Non-pigmented ciliary epithelial cell (primary cell): ENCODE measurements at regions not wholly inside any gene's neighbourhood (a gene's known extent, or its start where the extent isn't known, plus 50 kb on each side); places are given as distances from the start of the nearest gene placed in this dataset.
"Not testable (repeated sequence)": the region's sequence is repeated elsewhere in the genome, so short reads cannot be mapped to it uniquely, and the experiment has no call there.

Source experiments
- DNase-seq: peaks from one replicate; pipeline ENCODE4 v3.0.0-alpha.2; 2010; ENCODE audit warnings: low read depth

DNA sequence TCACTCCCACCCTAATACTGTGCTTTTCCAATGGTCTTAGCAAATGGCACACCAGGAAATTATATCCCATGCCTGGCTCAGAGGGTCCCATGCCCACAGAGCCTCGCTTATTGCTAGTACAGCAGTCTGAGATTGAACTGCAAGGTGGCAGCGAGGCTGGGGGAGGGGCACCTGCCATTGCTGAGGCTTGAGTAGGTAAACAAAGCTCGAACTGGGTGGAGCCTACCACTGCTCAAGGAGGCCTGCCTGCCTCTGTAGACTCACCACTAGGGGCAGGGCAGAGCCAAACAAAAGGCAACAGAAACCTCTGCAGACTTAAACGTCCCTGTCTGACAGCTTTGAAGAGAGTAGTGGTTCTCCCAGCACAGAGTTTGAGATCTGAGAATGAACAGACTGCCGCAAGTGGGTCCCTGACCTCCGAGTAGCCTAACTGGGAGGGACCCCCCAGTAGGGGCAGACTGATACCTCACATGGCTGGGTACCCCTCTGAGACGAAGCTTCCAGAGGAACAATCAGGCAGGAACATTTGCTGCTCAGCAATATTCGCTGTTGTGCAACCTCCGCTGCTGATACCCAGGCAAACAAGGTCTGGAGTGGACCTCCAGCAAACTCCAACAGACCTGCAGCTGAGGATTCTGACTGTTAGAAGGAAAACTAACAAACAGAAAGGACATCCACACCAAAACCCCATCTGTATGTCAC is 150.7 kb upstream of the FOXA2 start:
- not testable (repeated sequence) for DNase-seq

GRCh38 chr20:22740829-22741228 is 156.5 kb upstream of the FOXA2 start:
- no peak for DNase-seq

DNA sequence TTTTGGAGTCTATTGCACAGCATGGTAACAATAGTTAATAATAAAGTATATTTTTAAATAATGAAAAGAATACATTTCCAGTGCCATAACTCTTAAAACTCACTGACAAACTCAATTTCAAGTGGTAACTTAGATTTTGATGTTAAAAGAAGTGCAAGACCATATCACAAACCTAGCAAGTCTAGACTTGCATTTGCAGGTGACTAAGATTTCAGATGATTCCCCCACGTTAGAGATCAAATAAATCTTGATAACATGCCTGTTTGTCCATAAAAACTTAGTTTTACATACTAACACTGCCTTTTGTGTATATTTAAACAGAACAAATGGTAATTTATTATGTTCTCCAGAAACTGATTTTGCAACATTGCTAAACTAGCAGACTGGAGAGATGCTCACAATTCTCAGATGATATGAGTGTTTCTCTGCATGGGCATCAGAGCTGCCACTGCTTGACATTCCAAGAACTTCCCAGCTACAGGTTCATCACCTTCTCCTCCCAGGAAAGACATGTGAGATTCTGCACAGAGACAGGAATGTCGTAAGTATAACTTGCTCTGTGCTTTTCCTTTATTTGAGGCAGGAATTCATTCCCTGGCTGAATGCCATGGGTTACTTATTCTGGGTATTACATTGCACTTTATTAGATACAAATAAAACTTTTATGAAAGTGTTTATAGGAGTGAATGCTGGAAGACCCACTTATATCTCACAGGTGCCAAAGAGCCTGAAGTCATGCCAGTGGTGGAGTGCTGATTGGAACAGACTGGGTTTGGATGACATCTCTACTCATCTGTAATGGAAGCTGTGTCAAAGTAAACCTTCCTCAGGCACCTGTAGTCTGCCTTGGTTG is 160.2 kb upstream of the FOXA2 start:
- no peak for DNase-seq

DNA sequence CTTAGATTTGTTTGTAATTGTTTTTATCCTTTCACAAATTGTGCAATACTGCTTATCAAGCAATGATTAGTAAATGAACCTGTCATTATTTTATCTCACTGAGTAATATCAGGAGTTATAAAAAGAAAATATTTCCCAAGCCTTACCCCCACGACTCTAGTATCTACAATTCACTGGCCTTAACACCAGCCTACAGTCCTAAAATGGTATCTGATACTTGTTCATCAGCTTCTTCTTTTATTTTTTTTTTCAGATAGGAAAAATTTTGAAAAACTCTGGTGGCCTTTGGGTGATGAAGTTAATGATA is 160.8 kb upstream of the FOXA2 start:
- no peak for DNase-seq

DNA sequence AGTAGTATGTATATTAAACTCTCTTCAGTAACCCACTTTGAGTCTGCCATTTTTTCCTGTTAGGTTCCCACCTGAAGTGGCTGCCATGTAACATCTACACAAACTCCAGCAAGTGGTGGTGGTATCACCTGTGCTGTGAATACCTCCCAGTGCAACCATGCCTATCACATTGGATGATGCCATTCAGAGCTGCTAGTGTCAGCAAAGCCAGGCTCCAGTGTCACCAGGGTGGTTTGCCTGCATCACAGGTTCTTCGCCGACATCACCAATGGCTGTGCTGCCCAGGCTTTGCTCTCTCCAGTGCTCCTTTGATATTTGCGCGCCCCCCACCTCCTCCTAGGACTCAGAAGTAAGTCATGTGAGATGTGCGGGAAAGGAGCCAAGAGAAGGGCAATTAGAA is 162.6 kb upstream of the FOXA2 start:
- DNase-seq, result no peak

DNA sequence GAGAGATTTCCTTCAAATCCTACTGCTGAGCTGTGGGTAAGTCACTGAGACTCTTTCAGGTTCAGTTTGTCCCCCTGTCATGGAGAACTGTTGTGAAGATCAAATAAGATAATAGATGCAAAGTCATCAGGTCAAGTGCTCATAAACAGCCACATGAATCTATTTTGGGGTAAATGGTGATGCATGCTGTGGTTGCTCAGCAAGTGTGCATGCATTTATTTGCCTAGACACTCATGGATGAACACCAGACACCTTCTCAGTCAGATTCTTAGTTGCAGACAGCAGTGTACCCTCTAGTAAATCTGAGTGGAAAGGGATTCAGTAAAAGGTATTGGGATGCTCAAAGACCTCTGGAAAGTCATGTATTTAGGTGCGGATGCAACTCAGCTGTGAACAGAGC is 168.0 kb upstream of the FOXA2 start:
- no peak for DNase-seq

- DNase-seq, result no peak
Measured at GRCh38 chr20:22757424-22758183, 173.2 kb upstream of the FOXA2 start.

GRCh38 chr20:22758815-22759214 is 174.4 kb upstream of the FOXA2 start:
- no peak for DNase-seq

DNA sequence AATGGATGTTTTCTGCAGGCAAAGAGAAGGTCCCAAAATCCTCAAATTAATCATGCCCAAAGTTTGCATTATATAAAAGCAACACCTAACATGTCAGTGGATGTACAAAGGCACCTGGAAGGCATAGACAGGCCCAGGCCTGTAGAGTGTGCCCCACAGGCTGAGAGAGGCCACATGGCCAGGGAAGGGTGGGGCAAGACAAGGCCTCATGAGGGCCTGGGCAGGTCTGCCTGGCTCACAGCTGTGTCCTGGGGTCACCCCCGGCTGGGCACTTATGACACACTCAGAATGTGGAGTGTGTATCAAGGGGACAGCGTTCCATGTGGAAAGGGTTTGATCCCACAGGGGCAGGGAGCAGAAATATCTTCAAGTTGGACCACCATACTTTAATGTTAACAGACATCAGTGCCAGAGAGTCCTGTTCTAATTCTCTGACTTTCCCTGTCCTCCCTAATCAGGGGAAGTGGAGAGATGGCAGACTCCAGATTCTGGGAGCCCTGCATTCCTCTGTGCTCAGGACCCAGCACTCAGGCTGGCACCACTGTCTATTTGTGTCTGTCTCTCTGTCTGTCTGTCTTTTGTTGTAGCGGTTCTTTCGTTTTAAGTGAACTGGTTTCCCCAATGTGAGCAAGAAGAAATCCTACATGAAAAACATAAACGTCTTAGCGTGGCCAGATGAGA is 178.3 kb upstream of the FOXA2 start:
- no peak for DNase-seq

- DNase-seq, result no peak
Measured at GRCh38 chr20:22763257-22763906, 179.0 kb upstream of the FOXA2 start.

GRCh38 chr20:22768266-22769178 is 184.2 kb upstream of the FOXA2 start:
- no peak for DNase-seq

GRCh38 chr20:22770241-22770800 is 185.9 kb upstream of the FOXA2 start:
- DNase-seq, result no peak

GRCh38 chr20:22771706-22772105 is 187.3 kb upstream of the FOXA2 start:
- no peak for DNase-seq

DNA sequence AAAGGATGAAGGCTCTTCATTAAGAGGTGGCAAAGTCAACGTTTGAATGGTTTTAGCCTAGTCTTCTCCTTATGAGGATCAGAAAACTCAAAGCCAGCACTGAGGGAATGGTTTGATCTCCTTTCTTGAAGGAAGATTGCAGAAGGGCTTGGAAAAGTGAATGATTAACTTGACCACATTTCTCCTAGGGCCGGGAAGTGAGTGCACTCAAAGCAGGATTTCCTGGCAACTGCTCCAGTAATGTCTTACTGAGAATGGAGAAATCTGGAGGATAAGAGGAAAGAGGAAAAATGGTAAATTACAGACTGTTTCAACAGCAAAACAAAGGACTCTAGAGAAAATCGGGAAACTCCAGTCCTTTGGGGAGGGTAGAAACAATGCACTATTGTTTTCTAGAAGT is 189.0 kb upstream of the FOXA2 start:
- no peak for DNase-seq

GRCh38 chr20:22775256-22775655 is 190.9 kb upstream of the FOXA2 start:
- no peak for DNase-seq

DNA sequence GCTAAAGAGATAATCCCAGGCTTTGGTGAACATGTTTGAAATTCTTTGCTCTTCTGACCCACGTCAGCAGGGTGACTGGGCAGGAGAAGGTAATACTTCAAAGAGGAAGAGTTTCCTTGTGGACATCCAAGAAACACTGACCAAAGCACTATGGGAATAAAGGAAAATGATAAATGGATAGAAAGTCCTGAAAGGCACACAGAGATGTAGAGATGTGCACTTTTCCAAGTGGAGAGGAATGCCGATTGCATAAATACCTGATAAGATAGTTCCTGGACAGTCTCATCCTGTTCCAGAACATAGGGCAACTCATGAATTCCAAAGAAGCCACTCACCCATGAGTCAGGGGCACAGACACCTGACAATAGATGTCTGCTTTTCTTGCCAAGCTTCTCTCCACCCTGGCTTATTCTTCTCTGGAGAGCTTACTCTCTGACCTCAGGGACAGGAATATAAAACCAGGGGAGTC is 191.3 kb upstream of the FOXA2 start:
- DNase-seq, result peak; percentile 51

DNA sequence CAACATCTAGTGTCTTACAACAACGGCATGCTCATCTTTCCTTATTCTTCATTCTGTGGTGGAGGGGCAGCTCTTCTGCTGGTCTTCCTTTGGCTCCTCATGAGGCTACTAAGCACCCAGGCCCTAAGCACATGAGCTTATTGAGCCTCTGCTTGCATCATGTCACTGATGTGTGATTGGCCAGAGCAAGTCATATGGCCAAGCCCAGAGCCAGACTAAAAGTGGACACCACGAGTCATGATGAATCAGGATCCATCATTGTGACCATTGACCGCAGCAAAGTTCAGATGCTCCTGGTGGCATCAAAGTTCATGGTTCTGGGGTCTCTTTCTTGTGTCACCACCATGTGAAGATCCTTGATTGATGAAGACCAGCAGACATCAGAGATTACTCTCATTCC is 192.0 kb upstream of the FOXA2 start:
- no peak for DNase-seq

DNA sequence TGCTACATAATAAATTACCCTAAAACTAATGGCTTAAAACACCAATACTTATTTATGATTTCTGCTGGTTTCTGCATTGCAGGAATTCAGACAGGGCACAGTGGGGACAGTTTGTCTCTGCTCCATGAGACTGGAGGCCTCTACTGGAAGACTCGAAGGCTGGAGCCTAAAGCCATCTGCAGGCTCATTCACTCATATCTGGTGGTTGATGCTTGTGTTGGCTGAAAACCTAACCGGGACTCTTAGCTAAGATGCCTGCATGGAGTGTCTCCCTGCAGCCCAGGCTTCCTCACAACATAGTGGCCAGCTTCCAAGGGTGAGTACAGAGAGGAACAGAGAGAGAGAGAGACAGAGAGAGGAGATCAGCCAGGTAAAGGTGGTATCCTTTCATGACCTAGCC is 195.5 kb upstream of the FOXA2 start:
- no peak for DNase-seq

DNA sequence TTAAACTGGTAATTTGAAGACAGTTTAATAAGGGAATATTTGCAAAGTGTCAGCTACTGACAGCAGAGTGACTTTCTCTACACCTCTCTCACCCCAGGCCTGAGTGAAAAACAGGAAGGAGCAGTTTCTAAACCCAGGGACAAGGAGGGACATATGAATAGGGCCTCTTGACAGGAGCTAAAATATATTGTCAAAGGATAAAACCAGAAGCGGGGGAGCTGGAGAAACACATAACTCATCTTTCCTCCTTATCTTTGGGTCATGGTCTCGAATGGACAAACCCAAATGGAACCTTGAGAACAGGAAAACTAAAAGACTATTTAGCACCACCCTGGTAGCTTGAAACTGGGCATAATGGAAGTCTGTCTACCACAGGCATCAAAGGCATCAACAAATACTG is 197.5 kb upstream of the FOXA2 start:
- no peak for DNase-seq

- DNase-seq, result no peak
Measured at GRCh38 chr20:22789676-22790075, 205.3 kb upstream of the FOXA2 start.
